MCF 10A (cell line): ENCODE measurements at regions not wholly inside any gene's neighbourhood (a gene's known extent, or its start where the extent isn't known, plus 50 kb on each side); places are given as distances from the start of the nearest gene placed in this dataset.

Experiments
- BruUV-seq: library from RNA; stranded (reverse); fragments of 400-500 nt; replicated peaks from 2 replicates; lab custom pipeline; 2021; lab: Mats Ljungman, UMichigan
- CTCF ChIA-PET: fragments of 300-600 bp; sonication (Branson Sonifier 250); formaldehyde crosslinking; extraction: SDS; loops from one replicate; lab custom pipeline; 2021; ENCODE audit warnings: antibody characterized with exemption, inconsistent platforms; lab: Yijun Ruan, JAX
- POLR2A ChIA-PET: fragments of 300-600, 350-650 bp; sonication (Branson Sonifier 250); formaldehyde crosslinking; extraction: SDS; loops from one replicate; lab custom pipeline; 2020; ENCODE audit warnings: antibody characterized with exemption, inconsistent platforms; lab: Yijun Ruan, JAX
- DNase-seq: peaks from one replicate; pipeline ENCODE4 v3.0.0-alpha.2; 2018; ENCODE audit not compliant: unreplicated experiment
- H3K27ac Mint-ChIP-seq: one replicate; pipeline ENCODE4 v1.8.0; 2022; ENCODE audit warnings: mild to moderate bottlenecking, low read depth, mixed read lengths; ENCODE audit not compliant: unreplicated experiment
- H3K27me3 Mint-ChIP-seq: one replicate; pipeline ENCODE4 v1.8.0; 2022; ENCODE audit warnings: mixed read lengths; ENCODE audit not compliant: insufficient read depth, unreplicated experiment
- H3K36me3 Mint-ChIP-seq: one replicate; pipeline ENCODE4 v1.8.0; 2022; ENCODE audit warnings: mild to moderate bottlenecking, moderate library complexity, mixed read lengths; ENCODE audit not compliant: insufficient read depth, unreplicated experiment
- H3K4me1 Mint-ChIP-seq: one replicate; pipeline ENCODE4 v1.8.0; 2022; ENCODE audit warnings: mixed read lengths; ENCODE audit not compliant: insufficient read depth, unreplicated experiment
- H3K4me3 Mint-ChIP-seq: one replicate; pipeline ENCODE4 v1.8.0; 2022; ENCODE audit warnings: mild to moderate bottlenecking, moderate library complexity, mixed read lengths; ENCODE audit not compliant: unreplicated experiment
- H3K9me3 Mint-ChIP-seq: one replicate; pipeline ENCODE4 v1.8.0; 2022; ENCODE audit warnings: mixed read lengths; ENCODE audit not compliant: unreplicated experiment
- CTCF ChIP-seq: fragments of 200-600 bp; IDR thresholded peaks from one replicate; pipeline ENCODE4 v1.8.0; 2022; ENCODE audit warnings: antibody characterized with exemption, mild to moderate bottlenecking; ENCODE audit not compliant: unreplicated experiment
- intact Hi-C: fragments of 100-400 bp; cut with micrococcal nuclease; formaldehyde crosslinking; loops from 2 replicates; pipeline ENCODE4 v1.14.1; 2022

DNA sequence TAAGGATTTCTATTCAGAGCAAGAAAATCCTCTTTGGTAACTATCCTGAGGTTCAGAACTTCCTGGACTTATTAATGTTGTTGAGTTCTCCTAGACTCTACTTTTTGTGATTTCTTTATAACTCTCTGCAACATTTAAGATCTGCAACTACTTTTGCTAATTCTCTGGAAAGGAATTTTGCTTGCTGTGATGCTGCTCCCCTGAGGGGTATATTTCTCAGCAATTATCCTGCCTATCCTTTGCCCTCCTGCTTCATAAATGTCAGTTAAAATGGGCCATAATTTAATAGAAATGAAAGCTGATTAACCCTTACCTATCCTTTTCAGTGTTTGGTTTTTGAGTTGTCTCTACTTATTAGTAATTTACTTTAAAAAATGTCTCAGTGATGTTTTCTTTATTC lies 377.3 kb upstream of the LRRC3B start:
- BruUV-seq: no TSS peak
- Mint-ChIP-seq H3K36me3 (no peaks in the 10 kb centered on the region), H3K9me3 (no peaks in the 10 kb centered on the region), H3K4me3 (no peak overlapping the region), H3K4me1 (no peaks in the 10 kb centered on the region), H3K27me3 (no peaks in the 10 kb centered on the region), H3K27ac (no peak overlapping the region)
- CTCF ChIA-PET: interaction anchor here (0.6 kb wide), 1 partner anchor 154 kb away, joined by 3 read pairs; no protein-coding TSS in a partner anchor
- intact Hi-C loops: no loop called here
- POLR2A ChIA-PET: no interaction called here
- DNase-seq: no peak
- TF ChIP-seq CTCF: no peak

GRCh38 chr3:26246901-26247300 lies 375.7 kb upstream of the LRRC3B start:
- BruUV-seq: no TSS peak
- CTCF ChIA-PET: no interaction called here
- Mint-ChIP-seq H3K27me3 (no peaks in the 10 kb centered on the region), H3K36me3 (no peaks in the 10 kb centered on the region), H3K9me3 (no peaks in the 10 kb centered on the region), H3K27ac (no peak overlapping the region), H3K4me3 (no peak overlapping the region), H3K4me1 (no peaks in the 10 kb centered on the region)
- TF ChIP-seq CTCF: no peak
- POLR2A ChIA-PET: interaction anchor here (1.1 kb wide), 1 partner anchor 10 kb away, joined by 3 read pairs; no protein-coding TSS in a partner anchor
- DNase-seq: no peak
- intact Hi-C loops: no loop called here

GRCh38 chr3:26247712-26248111 lies 374.9 kb upstream of the LRRC3B start:
- no peaks in the 10 kb centered on the region for H3K9me3 Mint-ChIP-seq
- H3K4me3 Mint-ChIP-seq: no peak overlapping the region
- no peaks in the 10 kb centered on the region for H3K27me3 Mint-ChIP-seq
- CTCF ChIA-PET: no interaction called here
- no peak for DNase-seq
- H3K36me3 Mint-ChIP-seq: no peaks in the 10 kb centered on the region
- intact Hi-C loops: no loop called here
- no peaks in the 10 kb centered on the region for H3K4me1 Mint-ChIP-seq
- no peak overlapping the region for H3K27ac Mint-ChIP-seq
- no peak for TF ChIP-seq CTCF
- POLR2A ChIA-PET: interaction anchor here (1.1 kb wide), 1 partner anchor 9 kb away, joined by 3 read pairs; no protein-coding TSS in a partner anchor
- BruUV-seq: no TSS peak

- H3K27ac Mint-ChIP-seq: no peak overlapping the region
- H3K36me3 Mint-ChIP-seq: no peaks in the 10 kb centered on the region
- ChIA-PET CTCF (interaction anchor here (0.6 kb wide), 1 partner anchor 461 kb away, joined by 3 read pairs; no protein-coding TSS in a partner anchor), POLR2A (no interaction called here)
- H3K27me3 Mint-ChIP-seq: no peaks in the 10 kb centered on the region
- H3K4me3 Mint-ChIP-seq: no peak overlapping the region
- no peaks in the 10 kb centered on the region for H3K9me3 Mint-ChIP-seq
- intact Hi-C loops: no loop called here
- BruUV-seq: no TSS peak
- no peak for TF ChIP-seq CTCF
- no peaks in the 10 kb centered on the region for H3K4me1 Mint-ChIP-seq
- DNase-seq: no peak
Observed at GRCh38 chr3:26252001-26252400, 370.6 kb upstream of the LRRC3B start.
